GM23338 (cell line): ENCODE measurements at regions not wholly inside any gene's neighbourhood (a gene's known extent, or its start where the extent isn't known, plus 50 kb on each side); places are given as distances from the start of the nearest gene placed in this dataset.

Experiments
- ATAC-seq: fragments of 200-7000 bp; cut with Tn5 transposase; 3 replicates; pipeline ENCODE4 v1.9.1; 2020
- DNase-seq: peaks from one replicate; pipeline ENCODE4 v3.0.0-alpha.2; 2015; ENCODE audit warnings: low spot score
- H2AFZ ChIP-seq: fragments of 200-600 bp; sonication (generic); 2 replicates; pipeline ENCODE4 v1.8.0; 2016; ENCODE audit warnings: antibody characterized with exemption, mild to moderate bottlenecking, moderate library complexity
- H3F3A ChIP-seq: fragments of 200-600 bp; sonication (generic); replicated peaks from 2 replicates; pipeline ENCODE4 v1.8.0; 2017; ENCODE audit warnings: antibody characterized with exemption, mixed run types, low read depth
- H3K27ac ChIP-seq: fragments of 200-600 bp; sonication (generic); 2 replicates; pipeline ENCODE4 v1.6.1; 2016; ENCODE audit warnings: low read depth
- H3K27me3 ChIP-seq: fragments of 200-600 bp; sonication (generic); 2 replicates; pipeline ENCODE4 v1.8.0; 2016; ENCODE audit warnings: mild to moderate bottlenecking, mixed run types, moderate library complexity; ENCODE audit not compliant: insufficient read depth
- H3K36me3 ChIP-seq: fragments of 200-600 bp; sonication (generic); 2 replicates; pipeline ENCODE4 v1.8.0; 2016; ENCODE audit warnings: mild to moderate bottlenecking; ENCODE audit not compliant: insufficient read depth
- H3K4me1 ChIP-seq: fragments of 200-600 bp; sonication (generic); 2 replicates; pipeline ENCODE4 v1.8.0; 2016; ENCODE audit warnings: mild to moderate bottlenecking, moderate library complexity; ENCODE audit not compliant: insufficient read depth
- H3K4me2 ChIP-seq: fragments of 200-600 bp; sonication (generic); 2 replicates; pipeline ENCODE4 v1.7.1; 2017; ENCODE audit warnings: mixed run types
- H3K4me3 ChIP-seq: fragments of 200-600 bp; sonication (generic); 2 replicates; pipeline ENCODE4 v1.6.1; 2016; ENCODE audit warnings: mixed run types
- H3K79me2 ChIP-seq: fragments of 200-600 bp; sonication (generic); replicated peaks from 2 replicates; pipeline ENCODE4 v1.8.0; 2017; ENCODE audit warnings: mild to moderate bottlenecking; ENCODE audit not compliant: insufficient read depth
- H3K9me2 ChIP-seq: fragments of 200-600 bp; sonication (generic); 2 replicates; pipeline ENCODE4 v1.8.0; 2017; ENCODE audit not compliant: insufficient read depth
- H4K20me1 ChIP-seq: fragments of 200-600 bp; sonication (generic); replicated peaks from 2 replicates; pipeline ENCODE4 v1.8.0; 2017; ENCODE audit warnings: mild to moderate bottlenecking; ENCODE audit not compliant: insufficient read depth
- H3K27ac Mint-ChIP-seq: 2 replicates; pipeline ENCODE4 v1.8.0; 2020; ENCODE audit warnings: inconsistent platforms, mild to moderate bottlenecking, moderate library complexity, mixed read lengths
- H3K27me3 Mint-ChIP-seq: 3 replicates; pipeline ENCODE4 v1.8.0; 2022; ENCODE audit warnings: low read depth, mild to moderate bottlenecking, moderate library complexity, mixed read lengths, inconsistent platforms; ENCODE audit not compliant: insufficient read depth, poor library complexity
- H3K36me3 Mint-ChIP-seq: 3 replicates; pipeline ENCODE4 v1.8.0; 2021; ENCODE audit warnings: low read depth, mild to moderate bottlenecking, inconsistent platforms, moderate library complexity, mixed read lengths
- H3K4me1 Mint-ChIP-seq: 3 replicates; pipeline ENCODE4 v1.8.0; 2020; ENCODE audit warnings: mild to moderate bottlenecking, inconsistent platforms, mixed read lengths
- H3K4me3 Mint-ChIP-seq: 3 replicates; pipeline ENCODE4 v1.8.0; 2021; ENCODE audit warnings: moderate library complexity, mild to moderate bottlenecking, inconsistent platforms, mixed read lengths
- H3K9me3 Mint-ChIP-seq: 3 replicates; pipeline ENCODE4 v1.8.0; 2020; ENCODE audit warnings: moderate library complexity, mild to moderate bottlenecking, inconsistent platforms, mixed read lengths
- CREB1 ChIP-seq: fragments of 250-450 bp; sonication (Bioruptor Pico); IDR thresholded peaks from 2 replicates; pipeline ENCODE4 v1.5.0; 2020; ENCODE audit warnings: low read depth, mild to moderate bottlenecking, moderate library complexity
- CTCF ChIP-seq, 2 experiments: fragments of 200-600 bp in 1 of 2; sonication (generic) in 1 of 2; conservative IDR thresholded peaks; 2 replicates each; pipeline versions ENCODE4 v1.5.1 to v1.6.1; 2016 to 2017; ENCODE audit warnings: antibody characterized with exemption in 2 of 2, low read depth in 2 of 2, mild to moderate bottlenecking in 2 of 2, moderate library complexity in 1 of 2
- ETS1 ChIP-seq: IDR thresholded peaks from 2 replicates; pipeline ENCODE4 v1.6.1; 2016; ENCODE audit warnings: antibody characterized with exemption
- EZH2 ChIP-seq: fragments of 200-600 bp; sonication (generic); IDR thresholded peaks from one replicate; pipeline ENCODE4 v1.8.0; 2017; ENCODE audit warnings: antibody characterized with exemption, mild to moderate bottlenecking, low read depth; ENCODE audit not compliant: unreplicated experiment
- EZH2phosphoT487 ChIP-seq: fragments of 200-600 bp; sonication (generic); IDR thresholded peaks from one replicate; pipeline ENCODE4 v1.8.1; 2018; ENCODE audit warnings: antibody characterized with exemption; ENCODE audit not compliant: unreplicated experiment
- JUNB ChIP-seq: IDR thresholded peaks from one replicate; pipeline ENCODE4 v1.6.1; 2016; ENCODE audit warnings: antibody characterized with exemption; ENCODE audit not compliant: unreplicated experiment
- NANOG ChIP-seq: IDR thresholded peaks from 2 replicates; pipeline ENCODE4 v1.6.1; 2016; ENCODE audit warnings: antibody characterized with exemption, borderline replicate concordance
- POLR2AphosphoS5 ChIP-seq: IDR thresholded peaks from 2 replicates; pipeline ENCODE4 v1.6.1; 2016; ENCODE audit warnings: antibody characterized with exemption, low read depth
- STAT1 ChIP-seq: IDR thresholded peaks from one replicate; pipeline ENCODE4 v1.6.1; 2016; ENCODE audit warnings: antibody characterized with exemption; ENCODE audit not compliant: unreplicated experiment
- ZNF114 ChIP-seq: fragments of 250-450 bp; sonication (Bioruptor Pico); IDR thresholded peaks from 2 replicates; pipeline ENCODE4 v1.5.0; 2020; ENCODE audit warnings: mild to moderate bottlenecking, moderate library complexity
- ZNF331 ChIP-seq: fragments of 250-450 bp; sonication (Bioruptor Pico); IDR thresholded peaks from 2 replicates; pipeline ENCODE4 v1.5.0; 2020; ENCODE audit warnings: low read depth, mild to moderate bottlenecking, moderate library complexity
- TF ChIP-seq, protein P1 (sequence below): fragments of 250-450 bp; sonication (Bioruptor Pico); IDR thresholded peaks from 2 replicates; pipeline ENCODE4 v1.5.0; 2020; ENCODE audit warnings: mild to moderate bottlenecking, moderate library complexity
- TF ChIP-seq, protein P2 (sequence below): IDR thresholded peaks from one replicate; pipeline ENCODE4 v1.6.1; 2018; ENCODE audit warnings: antibody characterized with exemption; ENCODE audit not compliant: unreplicated experiment

GRCh38 chr9:88767504-88767790 lies 223.8 kb upstream of the S1PR3 start:
- Histone ChIP-seq H3K36me3 (no peaks in the 10 kb centered on the region), H2AFZ (no peak overlapping the region), H3K27ac (no peak overlapping the region), H3K9me2 (no peaks in the 10 kb centered on the region), H3K4me2 (no peak overlapping the region), H3K27me3 (no peaks in the 10 kb centered on the region), H3K4me3 (no peak overlapping the region), H3K79me2 (no peaks in the 10 kb centered on the region), H3F3A (no peaks in the 10 kb centered on the region), H4K20me1 (no peaks in the 10 kb centered on the region), H3K4me1 (no peaks in the 10 kb centered on the region)
- no peaks in the 10 kb centered on the region for H3K4me1 Mint-ChIP-seq
- H3K27me3 Mint-ChIP-seq: peaks cover 2% of the 10 kb centered on the region
- TF ChIP-seq CTCF (conservative IDR thresholded peaks at IDR 0.05; ENCODE audit: low read depth in 2 of 2) (no peak), NANOG (no peak), JUNB (no peak), ZNF331 (CRISPR knock-in tag) (no peak), EZH2 (no peak), EZH2phosphoT487 (no peak), CREB1 (CRISPR knock-in tag) (no peak), STAT1 (no peak), POLR2AphosphoS5 (no peak), ETS1 (no peak), ZNF114 (CRISPR knock-in tag) (no peak)
- TF ChIP-seq, protein P1, sequence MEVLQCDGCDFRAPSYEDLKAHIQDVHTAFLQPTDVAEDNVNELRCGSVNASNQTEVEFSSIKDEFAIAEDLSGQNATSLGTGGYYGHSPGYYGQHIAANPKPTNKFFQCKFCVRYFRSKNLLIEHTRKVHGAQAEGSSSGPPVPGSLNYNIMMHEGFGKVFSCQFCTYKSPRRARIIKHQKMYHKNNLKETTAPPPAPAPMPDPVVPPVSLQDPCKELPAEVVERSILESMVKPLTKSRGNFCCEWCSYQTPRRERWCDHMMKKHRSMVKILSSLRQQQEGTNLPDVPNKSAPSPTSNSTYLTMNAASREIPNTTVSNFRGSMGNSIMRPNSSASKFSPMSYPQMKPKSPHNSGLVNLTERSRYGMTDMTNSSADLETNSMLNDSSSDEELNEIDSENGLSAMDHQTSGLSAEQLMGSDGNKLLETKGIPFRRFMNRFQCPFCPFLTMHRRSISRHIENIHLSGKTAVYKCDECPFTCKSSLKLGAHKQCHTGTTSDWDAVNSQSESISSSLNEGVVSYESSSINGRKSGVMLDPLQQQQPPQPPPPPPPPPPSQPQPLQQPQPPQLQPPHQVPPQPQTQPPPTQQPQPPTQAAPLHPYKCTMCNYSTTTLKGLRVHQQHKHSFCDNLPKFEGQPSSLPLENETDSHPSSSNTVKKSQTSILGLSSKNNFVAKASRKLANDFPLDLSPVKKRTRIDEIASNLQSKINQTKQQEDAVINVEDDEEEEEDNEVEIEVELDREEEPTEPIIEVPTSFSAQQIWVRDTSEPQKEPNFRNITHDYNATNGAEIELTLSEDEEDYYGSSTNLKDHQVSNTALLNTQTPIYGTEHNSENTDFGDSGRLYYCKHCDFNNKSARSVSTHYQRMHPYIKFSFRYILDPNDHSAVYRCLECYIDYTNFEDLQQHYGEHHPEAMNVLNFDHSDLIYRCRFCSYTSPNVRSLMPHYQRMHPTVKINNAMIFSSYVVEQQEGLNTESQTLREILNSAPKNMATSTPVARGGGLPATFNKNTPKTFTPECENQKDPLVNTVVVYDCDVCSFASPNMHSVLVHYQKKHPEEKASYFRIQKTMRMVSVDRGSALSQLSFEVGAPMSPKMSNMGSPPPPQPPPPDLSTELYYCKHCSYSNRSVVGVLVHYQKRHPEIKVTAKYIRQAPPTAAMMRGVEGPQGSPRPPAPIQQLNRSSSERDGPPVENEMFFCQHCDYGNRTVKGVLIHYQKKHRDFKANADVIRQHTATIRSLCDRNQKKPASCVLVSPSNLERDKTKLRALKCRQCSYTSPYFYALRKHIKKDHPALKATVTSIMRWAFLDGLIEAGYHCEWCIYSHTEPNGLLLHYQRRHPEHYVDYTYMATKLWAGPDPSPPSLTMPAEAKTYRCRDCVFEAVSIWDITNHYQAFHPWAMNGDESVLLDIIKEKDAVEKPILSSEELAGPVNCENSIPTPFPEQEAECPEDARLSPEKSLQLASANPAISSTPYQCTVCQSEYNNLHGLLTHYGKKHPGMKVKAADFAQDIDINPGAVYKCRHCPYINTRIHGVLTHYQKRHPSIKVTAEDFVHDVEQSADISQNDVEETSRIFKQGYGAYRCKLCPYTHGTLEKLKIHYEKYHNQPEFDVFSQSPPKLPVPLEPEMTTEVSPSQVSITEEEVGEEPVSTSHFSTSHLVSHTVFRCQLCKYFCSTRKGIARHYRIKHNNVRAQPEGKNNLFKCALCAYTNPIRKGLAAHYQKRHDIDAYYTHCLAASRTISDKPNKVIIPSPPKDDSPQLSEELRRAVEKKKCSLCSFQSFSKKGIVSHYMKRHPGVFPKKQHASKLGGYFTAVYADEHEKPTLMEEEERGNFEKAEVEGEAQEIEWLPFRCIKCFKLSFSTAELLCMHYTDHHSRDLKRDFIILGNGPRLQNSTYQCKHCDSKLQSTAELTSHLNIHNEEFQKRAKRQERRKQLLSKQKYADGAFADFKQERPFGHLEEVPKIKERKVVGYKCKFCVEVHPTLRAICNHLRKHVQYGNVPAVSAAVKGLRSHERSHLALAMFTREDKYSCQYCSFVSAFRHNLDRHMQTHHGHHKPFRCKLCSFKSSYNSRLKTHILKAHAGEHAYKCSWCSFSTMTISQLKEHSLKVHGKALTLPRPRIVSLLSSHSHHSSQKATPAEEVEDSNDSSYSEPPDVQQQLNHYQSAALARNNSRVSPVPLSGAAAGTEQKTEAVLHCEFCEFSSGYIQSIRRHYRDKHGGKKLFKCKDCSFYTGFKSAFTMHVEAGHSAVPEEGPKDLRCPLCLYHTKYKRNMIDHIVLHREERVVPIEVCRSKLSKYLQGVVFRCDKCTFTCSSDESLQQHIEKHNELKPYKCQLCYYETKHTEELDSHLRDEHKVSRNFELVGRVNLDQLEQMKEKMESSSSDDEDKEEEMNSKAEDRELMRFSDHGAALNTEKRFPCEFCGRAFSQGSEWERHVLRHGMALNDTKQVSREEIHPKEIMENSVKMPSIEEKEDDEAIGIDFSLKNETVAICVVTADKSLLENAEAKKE: no peak
- TF ChIP-seq, protein P2, sequence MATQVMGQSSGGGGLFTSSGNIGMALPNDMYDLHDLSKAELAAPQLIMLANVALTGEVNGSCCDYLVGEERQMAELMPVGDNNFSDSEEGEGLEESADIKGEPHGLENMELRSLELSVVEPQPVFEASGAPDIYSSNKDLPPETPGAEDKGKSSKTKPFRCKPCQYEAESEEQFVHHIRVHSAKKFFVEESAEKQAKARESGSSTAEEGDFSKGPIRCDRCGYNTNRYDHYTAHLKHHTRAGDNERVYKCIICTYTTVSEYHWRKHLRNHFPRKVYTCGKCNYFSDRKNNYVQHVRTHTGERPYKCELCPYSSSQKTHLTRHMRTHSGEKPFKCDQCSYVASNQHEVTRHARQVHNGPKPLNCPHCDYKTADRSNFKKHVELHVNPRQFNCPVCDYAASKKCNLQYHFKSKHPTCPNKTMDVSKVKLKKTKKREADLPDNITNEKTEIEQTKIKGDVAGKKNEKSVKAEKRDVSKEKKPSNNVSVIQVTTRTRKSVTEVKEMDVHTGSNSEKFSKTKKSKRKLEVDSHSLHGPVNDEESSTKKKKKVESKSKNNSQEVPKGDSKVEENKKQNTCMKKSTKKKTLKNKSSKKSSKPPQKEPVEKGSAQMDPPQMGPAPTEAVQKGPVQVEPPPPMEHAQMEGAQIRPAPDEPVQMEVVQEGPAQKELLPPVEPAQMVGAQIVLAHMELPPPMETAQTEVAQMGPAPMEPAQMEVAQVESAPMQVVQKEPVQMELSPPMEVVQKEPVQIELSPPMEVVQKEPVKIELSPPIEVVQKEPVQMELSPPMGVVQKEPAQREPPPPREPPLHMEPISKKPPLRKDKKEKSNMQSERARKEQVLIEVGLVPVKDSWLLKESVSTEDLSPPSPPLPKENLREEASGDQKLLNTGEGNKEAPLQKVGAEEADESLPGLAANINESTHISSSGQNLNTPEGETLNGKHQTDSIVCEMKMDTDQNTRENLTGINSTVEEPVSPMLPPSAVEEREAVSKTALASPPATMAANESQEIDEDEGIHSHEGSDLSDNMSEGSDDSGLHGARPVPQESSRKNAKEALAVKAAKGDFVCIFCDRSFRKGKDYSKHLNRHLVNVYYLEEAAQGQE: no peak
- no peak overlapping the region for H3K4me3 Mint-ChIP-seq
- H3K9me3 Mint-ChIP-seq: no peaks in the 10 kb centered on the region
- H3K36me3 Mint-ChIP-seq: no peaks in the 10 kb centered on the region
- ATAC-seq (no peak), DNase-seq (no peak)
- no peak overlapping the region for H3K27ac Mint-ChIP-seq
